ENCODE measurements at regions not wholly inside any gene's neighbourhood (a gene's known extent, or its start where the extent isn't known, plus 50 kb on each side); places are given as distances from the start of the nearest gene placed in this dataset.

GRCh38 chr9:99463131-99463530 is 241.0 kb downstream of the SEC61B start:
- H2AFZ ChIP-seq (ENCODE audit: low read length) = no peak overlapping the region
- no peak overlapping the region for H2BK15ac ChIP-seq (ENCODE audit: low read depth, low read length)
- H2BK20ac ChIP-seq (ENCODE audit: low read depth, low read length, poor library complexity, severe bottlenecking) = no peak overlapping the region
- H3K23ac ChIP-seq (ENCODE audit: insufficient read length, low read depth, low read length) = no peak overlapping the region
- H4K91ac ChIP-seq (ENCODE audit: insufficient read length, low read depth, low read length) = no peak overlapping the region
- H3K27ac ChIP-seq (ENCODE audit: insufficient read length, low read depth, low read length) = no peak overlapping the region
- no peak overlapping the region for H4K8ac ChIP-seq (replicated peaks; ENCODE audit: insufficient read length, low read depth, low read length)
- DNase-seq = no peak
- H3K4me2 ChIP-seq (ENCODE audit: insufficient read depth, insufficient read length, low read length) = no peak overlapping the region
- no peak overlapping the region for H2BK5ac ChIP-seq (ENCODE audit: insufficient read length, low read length)
- Mint-ChIP-seq H3K27ac (no peak overlapping the region), H3K9me3 (no peaks in the 10 kb centered on the region), H3K36me3 (ENCODE audit: insufficient read depth in 1 of 3, low read depth in 3 of 3) (no peaks in the 10 kb centered on the region), H3K27me3 (ENCODE audit: low read depth) (peaks cover 5% of the 10 kb centered on the region; the same call in 1 of the 2 replicates), H3K4me3 (no peak overlapping the region), H3K4me1 (peaks cover 2 to 10% of the 10 kb centered on the region in 2 experiments; a peak in 2 of 4 replicates)
- no peak overlapping the region for H2BK12ac ChIP-seq (ENCODE audit: insufficient read length, low read depth, low read length)
- H3K79me1 ChIP-seq (ENCODE audit: insufficient read depth, low read depth, low read length, poor library complexity, severe bottlenecking) = no peaks in the 10 kb centered on the region
- H3K4ac ChIP-seq (ENCODE audit: low read depth, low read length) = no peak overlapping the region
- no peaks in the 10 kb centered on the region for H3K9me3 ChIP-seq (ENCODE audit: control insufficient read depth, low read depth, low read length)
- no peak overlapping the region for H3T11ph ChIP-seq (ENCODE audit: low read length)
- no peak overlapping the region for H3K18ac ChIP-seq (ENCODE audit: insufficient read length, low read depth, low read length)
- no CpG with 5 or more reads among the region's 4 CpGs for WGBS (ENCODE audit: extremely low coverage, insufficient read length, low lambda C conversion rate)
- no peak overlapping the region for H3K9ac ChIP-seq (ENCODE audit: extremely low read depth, insufficient read length, low read length)
- H3K14ac ChIP-seq (ENCODE audit: insufficient read depth, low read length) = no peak overlapping the region
- no peak overlapping the region for H3K56ac ChIP-seq (ENCODE audit: insufficient read length, low read depth, low read length)
- H2BK120ac ChIP-seq (ENCODE audit: low read depth, low read length, poor library complexity, severe bottlenecking) = no peak overlapping the region
- H3K23me2 ChIP-seq (ENCODE audit: insufficient read length, low read depth, low read length, poor library complexity, severe bottlenecking) = no peaks in the 10 kb centered on the region
- no peaks in the 10 kb centered on the region for H3K27me3 ChIP-seq (ENCODE audit: insufficient read depth, low read length)
- H4K20me1 ChIP-seq (ENCODE audit: control insufficient read depth, insufficient read depth, insufficient read length) = no peaks in the 10 kb centered on the region
- H4K5ac ChIP-seq (ENCODE audit: insufficient read length, low read depth, low read length) = no peak overlapping the region
- H2AK5ac ChIP-seq (ENCODE audit: insufficient read length, low read length) = no peak overlapping the region
- no peaks in the 10 kb centered on the region for H3K4me1 ChIP-seq (ENCODE audit: insufficient read depth, low read length)
- H3K79me2 ChIP-seq (ENCODE audit: insufficient read depth, low read length) = no peaks in the 10 kb centered on the region
- TF ChIP-seq CTCF (conservative IDR thresholded peaks at IDR 0.05) = no peak
